Activated CD8-positive, alpha-beta memory T cell treated with anti-CD3 and anti-CD28 coated beads for 24 hours (primary cell): ENCODE measurements at regions not wholly inside any gene's neighbourhood (a gene's known extent, or its start where the extent isn't known, plus 50 kb on each side); places are given as distances from the start of the nearest gene placed in this dataset.
"Not testable (repeated sequence)": the region's sequence is repeated elsewhere in the genome, so short reads cannot be mapped to it uniquely, and the experiment has no call there.

ENCODE experiments used
- DNase-seq: peaks from one replicate; pipeline ENCODE4 v3.0.0-alpha.2; 2020

DNA sequence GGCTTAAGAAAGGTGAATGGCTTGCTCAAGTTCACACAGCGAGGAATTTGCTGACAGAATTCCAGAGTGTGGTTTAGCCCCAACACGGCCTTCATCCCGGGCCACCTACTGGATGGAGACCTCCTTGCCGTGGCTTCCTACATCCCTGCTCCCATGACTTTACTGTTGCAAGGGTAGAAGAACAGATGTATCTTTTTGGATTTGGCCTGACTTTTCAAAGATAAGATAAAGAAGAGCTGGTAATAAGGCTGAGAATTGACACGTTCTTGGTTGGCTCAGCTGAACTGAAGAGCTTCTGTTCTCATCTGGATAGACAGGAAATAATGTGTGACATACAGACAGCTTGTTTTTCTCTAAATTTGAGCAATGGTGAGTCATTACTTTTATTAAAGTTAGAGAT is 113.1 kb downstream of the KLF5 start:
- DNase-seq = no peak

DNA sequence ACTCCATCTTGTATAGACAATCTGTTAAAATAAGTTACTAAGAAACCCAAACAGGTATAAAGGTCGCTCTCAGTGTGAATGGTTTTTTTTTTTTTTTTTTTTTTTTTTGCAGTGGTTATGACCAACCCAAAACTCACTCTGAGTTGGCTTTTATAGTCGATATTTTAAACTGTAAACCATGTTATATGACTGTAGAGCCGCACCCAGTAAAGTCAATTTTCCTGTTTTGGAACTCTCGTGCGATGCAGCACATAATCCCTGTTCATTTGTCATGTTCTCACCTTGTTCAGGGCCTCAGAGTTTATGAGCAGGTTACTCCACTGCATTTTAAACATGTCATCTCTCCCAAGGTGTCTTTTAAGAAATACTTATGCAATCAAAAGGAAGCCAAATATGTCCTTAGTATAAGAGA is 112.5 kb downstream of the KLF5 start:
- DNase-seq = no peak

DNA sequence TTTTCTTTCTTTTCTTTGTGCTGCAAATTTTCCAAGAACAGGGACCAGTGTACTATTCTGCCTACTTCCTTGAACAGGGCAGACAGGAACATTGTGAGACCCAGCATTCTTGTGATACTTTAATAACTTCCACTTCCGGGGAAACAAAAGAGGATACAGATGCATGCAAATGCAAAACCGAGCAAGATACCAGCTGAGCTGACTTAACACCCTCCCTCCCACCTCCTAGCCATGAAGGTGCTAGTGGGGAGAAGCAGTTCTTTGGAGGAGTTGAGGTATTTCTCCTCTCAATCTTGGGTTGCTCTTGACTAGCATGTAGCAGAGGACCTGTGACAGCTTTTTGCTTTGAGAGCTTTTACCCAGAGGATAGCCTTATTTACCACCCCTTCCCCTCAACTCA is 111.2 kb downstream of the KLF5 start:
- no peak for DNase-seq

DNA sequence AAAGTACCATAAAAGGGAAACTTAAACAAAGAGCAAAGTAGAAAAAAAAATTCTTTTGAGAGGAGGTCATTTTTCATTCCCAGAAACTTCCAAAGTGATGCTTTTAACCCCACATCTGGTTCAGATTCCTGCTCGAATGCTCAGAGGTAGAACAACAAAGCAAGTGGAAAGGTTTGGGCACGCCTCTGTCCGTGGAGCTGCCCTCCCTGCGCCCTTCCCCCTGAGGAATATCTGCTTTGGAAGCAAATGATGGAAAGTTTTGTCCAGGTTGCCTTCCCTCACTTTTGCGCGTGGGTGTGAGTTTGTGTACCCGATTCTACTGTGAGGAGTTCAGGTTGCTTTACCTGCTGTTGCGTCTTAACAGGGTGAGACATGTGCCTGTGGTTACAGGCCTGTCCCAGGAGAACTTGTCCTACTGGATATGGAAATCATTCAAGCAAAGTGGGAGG is 110.2 kb downstream of the KLF5 start:
- no peak for DNase-seq

DNA sequence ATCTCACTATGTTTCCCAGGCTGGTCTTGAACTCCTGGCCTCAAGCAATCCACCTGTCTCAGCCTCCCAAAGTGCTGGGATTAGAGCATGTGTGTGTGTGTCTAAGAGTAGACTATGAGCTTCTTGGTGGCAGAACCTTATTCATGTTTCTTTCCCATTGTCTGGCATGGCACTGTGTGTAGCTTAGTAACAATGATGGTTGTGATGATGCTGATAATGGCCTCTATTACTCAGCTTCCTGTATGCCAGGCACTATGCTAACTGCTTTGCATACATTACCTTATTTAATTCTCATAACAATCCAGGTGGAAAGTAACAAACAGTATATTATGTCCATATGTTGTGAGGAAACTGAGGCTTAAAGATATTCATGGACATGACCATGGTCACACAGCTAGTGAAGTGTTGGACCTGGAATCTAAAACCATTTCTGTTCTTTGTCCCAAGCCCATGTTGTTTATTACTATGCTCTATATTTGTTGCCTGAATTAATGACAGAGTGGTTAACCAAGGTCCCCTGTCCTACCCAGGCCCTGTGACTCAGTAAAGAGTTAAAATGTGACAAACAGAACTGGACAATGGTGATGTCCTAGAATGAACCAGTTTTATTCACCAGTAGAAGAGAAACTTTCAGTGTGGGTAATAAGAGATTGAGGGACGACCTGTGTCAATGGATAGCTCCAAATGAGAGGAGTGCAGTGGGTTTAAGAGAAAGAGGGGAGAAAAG is 109.6 kb downstream of the KLF5 start:
- DNase-seq = no peak

DNA sequence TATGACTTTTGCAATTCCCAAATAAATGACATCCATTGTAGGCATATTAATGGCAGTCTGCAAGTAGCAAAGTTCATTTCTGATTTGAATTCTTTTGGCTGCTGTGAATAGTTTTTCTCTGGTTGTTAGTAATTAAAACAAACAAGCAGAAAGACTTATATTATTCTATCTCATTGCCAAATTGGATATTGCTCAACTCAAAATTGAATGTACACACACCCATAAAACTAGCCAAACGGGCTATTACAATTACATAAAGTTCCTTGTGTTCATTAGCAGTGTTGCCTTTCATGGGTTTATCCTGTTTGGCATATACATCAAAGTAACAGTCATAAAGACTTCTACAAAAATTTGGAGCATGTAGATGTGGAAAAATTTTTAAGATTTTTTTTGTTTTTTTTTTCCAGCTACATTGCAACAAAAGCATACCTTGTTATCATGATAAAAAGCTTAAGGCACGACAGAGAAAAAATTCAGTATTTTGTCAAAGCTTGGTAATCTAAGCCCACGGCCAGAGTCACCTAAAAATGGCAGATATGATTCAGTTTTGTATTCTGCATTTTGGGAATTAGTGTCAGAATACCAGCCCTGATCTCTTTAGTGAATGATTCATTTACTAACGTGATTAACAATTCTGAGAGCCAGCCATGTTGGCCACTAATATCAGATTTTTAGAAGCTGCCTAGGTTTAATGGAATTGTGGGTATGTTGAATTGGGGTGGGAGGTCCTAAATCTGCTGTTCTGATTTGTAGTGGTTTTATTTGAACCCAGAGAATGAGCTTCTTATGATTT is 108.4 kb downstream of the KLF5 start:
- no peak for DNase-seq

DNA sequence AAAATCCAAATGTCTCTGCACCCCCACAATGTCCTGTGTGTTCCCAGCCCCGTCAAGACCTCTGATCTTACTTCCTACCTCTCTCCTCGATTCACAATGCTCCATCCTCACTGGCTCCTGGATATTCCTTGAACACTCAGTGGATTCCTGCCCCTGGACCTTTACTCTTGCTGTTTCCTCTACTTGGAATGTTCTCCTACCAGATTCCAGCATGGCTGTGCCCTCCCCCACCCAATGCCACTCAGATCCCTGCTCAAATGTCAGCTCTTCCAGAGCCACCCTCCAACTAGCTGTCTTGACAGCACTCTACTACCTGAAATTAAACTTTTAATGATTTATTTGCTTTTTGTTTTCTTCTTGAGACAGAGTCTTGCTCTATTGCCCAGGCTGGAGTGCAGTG is 107.4 kb downstream of the KLF5 start:
- no peak for DNase-seq

DNA sequence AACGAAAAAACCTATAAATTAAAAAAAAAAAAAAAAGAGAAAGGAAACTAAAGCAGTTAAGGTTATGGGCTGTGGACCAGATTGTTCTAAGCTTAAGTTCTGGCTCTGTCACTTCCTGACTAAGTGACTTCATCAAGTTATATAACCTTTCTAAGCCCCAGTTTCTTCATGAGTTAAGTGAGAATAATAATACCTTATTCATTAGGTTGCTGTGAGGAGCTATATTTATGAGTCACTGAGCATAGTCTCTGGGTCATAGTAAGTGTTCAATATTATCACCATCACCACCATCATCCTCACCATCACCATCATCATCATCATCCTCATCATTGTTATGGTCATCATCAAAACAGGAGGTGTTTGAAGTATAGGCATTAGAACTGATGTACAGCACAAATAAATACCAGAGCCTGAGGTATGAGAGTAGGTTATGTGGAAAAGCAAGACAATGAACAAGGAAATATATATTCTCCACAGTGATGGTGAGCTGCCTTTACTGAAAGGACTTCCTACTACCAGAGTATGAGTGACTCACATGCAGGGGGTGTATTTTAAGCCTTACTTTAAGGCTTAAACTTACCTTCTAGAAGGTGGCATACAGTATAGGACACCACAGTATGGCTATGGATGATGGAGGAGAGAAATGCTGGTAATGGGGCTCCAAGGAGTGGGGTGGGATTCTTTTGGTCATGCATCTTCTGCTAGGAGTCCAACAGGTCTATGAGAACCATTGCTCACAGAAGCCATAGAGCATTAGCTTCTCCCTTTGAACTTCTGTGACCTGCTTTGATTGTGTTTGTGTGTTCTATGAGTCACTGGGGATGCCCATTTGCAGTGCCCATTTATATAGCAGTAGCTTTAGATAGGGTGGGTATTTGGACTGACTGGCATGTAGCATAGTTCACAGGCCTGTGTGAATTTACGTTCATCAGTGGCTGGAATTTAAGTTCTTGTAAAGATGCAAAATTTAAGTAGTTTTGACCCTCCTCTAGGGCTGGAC is 104.4 kb downstream of the KLF5 start:
- no peak for DNase-seq

DNA sequence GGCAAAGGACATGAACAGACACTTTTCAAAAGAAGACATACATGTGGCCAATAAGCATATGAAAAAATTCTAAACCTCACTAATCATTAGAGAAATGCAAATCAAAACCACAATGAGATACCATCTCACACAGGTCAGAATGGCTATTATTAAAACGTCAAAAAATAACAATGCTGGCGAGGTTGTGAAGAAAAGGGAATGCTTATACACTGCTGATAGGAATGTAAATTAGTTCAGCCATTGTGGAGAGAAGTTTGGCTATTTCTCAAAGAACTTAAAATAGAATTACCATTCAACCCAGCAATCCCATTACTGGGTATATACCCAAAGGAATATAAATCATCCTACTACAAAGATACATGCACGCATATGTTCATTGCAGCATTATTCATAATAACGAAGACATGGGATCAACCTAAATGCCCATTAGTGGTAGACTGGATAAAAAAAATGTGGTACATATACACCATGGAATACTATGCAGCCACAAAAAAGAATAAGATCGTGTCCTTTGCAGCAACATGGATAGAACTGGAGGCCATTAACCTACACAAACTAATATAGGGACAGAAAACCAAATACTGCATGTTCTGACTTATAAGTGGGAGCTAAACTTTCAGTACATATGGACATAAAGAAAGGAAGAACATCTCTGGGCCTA is 101.7 kb downstream of the KLF5 start:
- not testable (repeated sequence) for DNase-seq

DNA sequence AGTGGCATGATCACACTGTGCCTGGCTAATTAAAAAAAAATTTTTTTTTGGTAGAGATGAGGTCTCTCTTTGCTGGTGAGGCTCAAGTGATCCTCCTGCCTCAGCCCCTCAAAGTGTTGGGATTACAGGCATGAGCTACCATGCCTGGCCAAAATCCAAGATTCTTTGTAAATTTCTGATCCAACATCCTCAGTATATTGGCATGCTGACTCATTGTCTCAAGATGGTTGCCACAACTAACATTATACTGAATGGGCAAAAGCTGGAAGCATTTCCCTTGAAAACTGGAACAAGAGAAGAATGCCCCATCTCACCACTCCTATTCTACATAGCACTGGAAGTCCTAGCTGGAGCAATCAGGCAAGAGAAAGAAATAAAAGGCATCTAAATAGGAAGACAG is 100.0 kb downstream of the KLF5 start:
- DNase-seq = no peak

DNA sequence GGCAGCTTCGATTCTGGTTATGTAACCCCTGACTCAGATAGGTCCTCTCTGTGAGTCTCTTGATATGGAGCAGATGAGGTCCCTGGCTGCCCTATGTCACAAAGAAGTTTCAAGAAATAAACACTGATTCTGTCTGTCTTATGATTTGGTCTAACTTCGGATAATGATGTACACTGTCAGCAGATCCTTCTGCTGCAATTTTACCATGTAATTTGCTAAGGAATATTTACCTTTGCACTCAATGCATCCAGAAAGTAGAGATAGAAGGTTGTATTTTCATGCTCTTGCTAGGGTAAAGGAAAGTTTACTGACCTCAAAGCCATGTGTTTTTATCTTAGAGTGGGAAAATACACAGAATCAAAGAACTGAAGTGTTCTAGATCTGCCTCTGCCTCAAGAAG is 98.2 kb downstream of the KLF5 start:
- DNase-seq = no peak

DNA sequence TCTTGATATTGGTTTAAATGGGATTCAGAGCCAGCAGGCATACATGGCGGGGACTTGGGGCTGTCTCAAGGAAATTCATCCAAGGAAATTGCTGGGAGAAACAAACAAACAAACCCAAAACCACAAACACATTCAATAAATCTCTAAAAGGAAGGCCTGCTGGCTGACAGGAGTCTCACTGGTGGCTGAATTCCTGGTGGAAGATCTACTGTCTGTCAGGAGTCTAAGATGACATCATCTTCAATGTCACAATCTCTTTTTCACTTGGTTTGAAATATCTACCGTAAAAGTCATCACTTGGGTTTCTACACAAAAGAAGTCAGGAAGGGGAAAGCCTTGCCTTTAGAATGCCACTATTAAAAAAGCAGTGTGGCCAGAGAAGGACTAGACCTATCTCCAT is 87.9 kb downstream of the KLF5 start:
- DNase-seq = no peak

DNA sequence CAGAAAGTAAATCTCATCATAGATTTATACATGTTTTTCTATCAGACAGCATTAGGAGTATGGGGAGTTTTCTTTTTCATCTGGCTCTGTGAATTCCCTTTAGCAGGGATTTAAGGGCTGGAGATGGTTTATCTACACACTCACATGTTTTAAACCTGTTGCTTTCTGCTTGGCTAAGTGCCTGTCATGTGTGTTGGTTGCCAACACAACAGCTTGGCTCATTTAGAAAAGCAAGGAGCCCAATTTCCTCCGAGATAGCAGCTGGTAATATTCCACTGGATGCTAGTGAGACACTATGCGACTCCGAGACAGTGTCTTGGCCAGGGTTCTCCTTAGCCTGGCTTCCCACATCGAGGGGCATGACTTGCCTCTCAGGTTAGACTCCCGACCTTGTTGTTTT is 83.3 kb downstream of the KLF5 start:
- no peak for DNase-seq

DNA sequence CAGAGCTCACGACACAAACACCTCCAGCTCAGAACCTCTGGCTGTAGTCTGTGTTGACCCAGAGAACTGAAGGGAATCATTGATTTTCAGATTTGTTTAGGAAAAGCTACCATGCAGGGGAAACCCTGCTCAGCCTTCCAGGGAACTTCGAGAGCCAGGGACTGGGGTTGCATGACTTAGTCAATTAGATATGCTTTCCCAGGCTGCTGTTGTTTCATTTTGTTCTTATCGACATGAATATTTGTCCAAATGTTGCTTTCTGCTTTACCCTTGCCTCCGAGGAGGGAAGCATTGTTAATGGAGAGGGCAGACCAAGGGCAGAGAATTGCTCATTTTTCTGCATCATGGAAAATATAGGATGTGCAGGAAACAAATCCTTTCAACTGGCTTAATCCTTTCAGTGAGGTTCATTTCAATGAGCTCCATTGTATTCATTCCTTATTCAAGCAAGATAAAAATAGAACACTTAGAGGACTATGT is 82.5 kb downstream of the KLF5 start:
- DNase-seq = no peak

DNA sequence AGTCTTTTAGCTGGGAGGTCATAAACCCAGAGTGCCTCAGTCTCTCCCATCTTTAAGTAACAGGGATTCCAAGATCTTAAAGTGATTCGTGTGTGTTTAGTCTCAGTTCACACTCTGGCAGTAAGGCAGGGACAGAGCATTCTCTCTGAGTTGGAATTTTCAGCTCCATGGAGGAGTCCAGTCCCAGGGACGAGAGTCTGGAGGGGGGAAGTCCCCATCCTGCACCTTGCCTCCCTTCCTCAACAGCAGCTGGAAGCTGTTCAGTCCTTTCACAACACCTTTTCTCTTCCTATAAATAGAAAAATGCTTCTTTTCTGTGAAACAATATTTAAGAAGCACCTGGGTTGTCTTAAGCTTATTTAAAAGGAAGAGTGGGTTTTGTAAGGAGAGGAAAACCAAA is 82.0 kb downstream of the KLF5 start:
- DNase-seq = no peak

DNA sequence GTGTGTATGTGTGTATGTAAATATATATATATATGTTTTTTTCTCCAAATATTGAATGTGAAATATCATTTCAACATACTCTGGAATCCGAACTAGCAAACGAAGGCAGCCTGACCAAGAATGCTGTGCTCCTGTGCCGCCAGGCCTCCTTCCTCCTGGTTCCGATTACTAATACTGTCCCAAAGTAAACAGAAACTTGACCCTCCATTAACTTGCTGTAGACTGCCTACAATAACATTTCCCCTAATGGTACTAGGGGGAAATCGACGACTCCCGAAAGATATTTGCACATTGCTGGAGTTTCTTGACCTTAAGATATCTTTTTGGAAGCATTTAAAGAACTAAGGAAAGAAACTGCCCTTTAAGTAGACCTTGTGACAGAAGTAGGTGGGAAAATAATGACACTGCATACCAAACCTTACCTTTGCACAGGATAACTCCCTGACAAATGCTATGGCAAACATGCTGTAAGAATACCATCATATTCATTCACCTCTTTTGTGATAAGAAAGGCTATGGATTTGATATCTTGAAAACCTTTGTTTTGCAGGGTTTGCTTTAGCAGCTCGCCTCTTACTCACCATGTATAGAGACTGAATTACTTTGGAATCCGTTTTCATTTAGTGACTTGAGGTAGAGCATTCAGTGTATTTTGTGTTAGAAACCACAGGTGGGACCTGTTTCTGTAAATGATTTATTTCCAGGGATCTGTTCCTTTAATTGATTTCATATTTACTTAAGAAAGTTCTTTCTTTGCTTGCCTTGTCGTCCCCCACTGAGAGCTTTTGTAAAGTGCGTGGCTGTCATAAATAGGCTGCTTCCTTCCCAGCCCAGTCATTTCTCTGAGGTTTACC is 80.1 kb downstream of the KLF5 start:
- DNase-seq = no peak

DNA sequence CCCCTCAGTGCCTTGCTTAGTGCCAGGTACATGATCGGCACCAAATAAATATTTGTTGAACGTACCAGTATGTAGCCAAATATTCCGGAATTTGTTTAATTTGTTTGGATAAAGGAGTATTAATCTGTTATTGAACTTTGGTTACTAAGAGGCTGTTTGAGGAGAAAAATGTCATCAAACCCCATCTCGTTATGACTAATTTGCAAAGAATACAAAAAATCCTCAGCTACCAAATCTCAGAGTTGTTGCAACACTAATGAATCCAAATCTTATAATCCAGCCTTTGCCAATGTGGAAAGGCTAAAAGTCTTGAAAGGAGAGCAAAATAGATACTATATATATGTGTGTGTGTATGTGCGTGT is 79.5 kb downstream of the KLF5 start:
- DNase-seq = no peak

DNA sequence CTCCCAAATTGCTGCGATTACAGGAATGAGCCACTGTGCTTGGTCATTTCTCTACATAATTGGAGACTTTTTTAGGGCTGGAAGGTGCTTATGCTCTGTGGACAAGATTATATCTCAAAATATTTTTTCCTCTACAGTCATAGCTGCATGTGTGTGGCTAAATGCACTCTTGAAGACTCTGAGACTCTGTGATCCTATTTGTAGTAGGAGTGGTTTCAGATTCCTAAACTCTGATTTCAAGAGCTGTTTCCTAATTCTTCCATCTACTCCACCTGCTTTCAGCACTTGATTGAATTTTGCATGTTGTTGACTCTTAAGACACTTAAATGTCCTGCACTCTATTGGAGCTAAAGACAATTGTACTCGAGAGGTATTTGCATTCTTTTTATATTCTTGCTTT is 78.0 kb downstream of the KLF5 start:
- DNase-seq = no peak

DNA sequence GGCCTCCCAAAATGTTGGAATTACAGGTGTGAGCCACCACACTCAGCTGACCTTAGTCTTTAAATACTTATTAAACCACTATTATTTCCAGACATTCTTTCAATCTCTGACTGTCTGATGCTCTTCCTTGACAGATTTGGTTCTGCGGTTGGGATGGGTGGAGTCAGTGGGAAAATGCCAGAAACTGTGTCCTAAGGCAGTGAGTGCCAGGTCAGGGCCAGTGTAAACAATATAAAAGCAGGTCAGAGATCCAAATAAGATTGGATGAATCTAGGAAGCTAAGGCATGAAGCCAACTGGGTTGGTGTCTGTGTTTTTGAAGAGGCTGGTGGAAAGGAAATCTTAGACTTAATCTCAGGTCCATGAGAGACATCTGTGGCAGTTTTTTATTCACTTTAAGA is 74.7 kb downstream of the KLF5 start:
- DNase-seq = no peak

DNA sequence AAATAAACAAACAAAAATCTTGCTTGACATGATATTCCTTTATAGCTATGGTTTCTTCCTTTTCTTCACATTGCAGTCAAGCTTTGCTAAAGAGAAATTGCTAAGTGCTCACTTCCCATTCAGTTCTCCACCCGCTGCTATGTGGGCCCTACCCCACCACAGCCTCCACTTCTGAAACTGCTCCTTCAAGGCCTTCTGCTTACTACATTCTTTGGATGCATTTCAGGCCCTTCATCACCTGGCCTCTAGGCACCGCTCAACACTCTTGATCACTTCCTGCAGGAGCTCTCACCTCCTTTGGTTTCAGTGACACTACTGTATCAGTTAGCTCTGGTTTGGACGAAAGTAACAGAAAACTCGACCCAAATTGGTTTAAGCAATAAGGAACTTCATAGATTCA is 72.4 kb downstream of the KLF5 start:
- DNase-seq = no peak

DNA sequence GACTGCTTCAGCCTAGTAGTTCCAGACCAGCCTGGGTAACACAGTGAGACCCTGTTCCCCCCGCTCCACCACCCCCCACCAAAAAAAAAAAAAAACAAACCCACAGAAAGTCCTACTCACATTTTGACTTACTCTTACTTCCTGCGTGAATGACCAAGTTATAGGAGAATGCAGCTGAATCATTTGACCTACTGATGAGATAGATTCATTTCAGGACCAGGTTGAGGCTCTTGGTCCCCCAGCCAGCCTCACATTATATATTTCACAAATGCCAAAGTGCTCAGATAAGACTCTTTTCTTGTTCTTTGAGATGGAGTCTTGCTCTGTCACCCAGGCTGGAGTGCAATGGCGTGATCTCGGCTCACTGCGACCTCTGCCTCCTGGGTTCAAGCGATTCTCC is 70.2 kb downstream of the KLF5 start:
- DNase-seq = no peak
